Panc1 (cell line): ENCODE measurements at regions not wholly inside any gene's neighbourhood (a gene's known extent, or its start where the extent isn't known, plus 50 kb on each side); places are given as distances from the start of the nearest gene placed in this dataset.

Experiments
- ATAC-seq: fragments of 200-7000 bp; cut with Tn5 transposase; 2 replicates; pipeline ENCODE4 v1.9.1; 2020; ENCODE audit warnings: mild to moderate bottlenecking, moderate library complexity
- BruUV-seq: library from RNA; stranded (reverse); fragments of 400-500 nt; replicated peaks from 2 replicates; lab custom pipeline; 2021; lab: Mats Ljungman, UMichigan
- CTCF ChIA-PET: fragments of 300-600 bp; sonication (Branson Sonifier 250); formaldehyde crosslinking; loops from one replicate; lab custom pipeline; 2022; ENCODE audit warnings: antibody characterized with exemption; lab: Charles Lee
- POLR2A ChIA-PET: fragments of 300-600 bp; sonication (Branson Sonifier 250); formaldehyde crosslinking; loops from one replicate; lab custom pipeline; 2022; ENCODE audit warnings: antibody characterized with exemption; lab: Charles Lee
- DNase-seq: peaks from one replicate; pipeline ENCODE4 v3.0.0-alpha.2; 2010; ENCODE audit warnings: low read depth, low spot score
- H3K27ac ChIP-seq: 2 replicates; pipeline ENCODE4 v1.5.1; 2011; ENCODE audit warnings: mild to moderate bottlenecking, low read length, inconsistent platforms
- H3K27me3 ChIP-seq: fragments of 200-500 bp; sonication (Bioruptor generic); 2 replicates; pipeline ENCODE4 v1.6.0; 2014; ENCODE audit warnings: low read length, inconsistent platforms; ENCODE audit not compliant: control insufficient read depth, insufficient read depth
- H3K36me3 ChIP-seq: fragments of 200-500 bp; sonication (Bioruptor generic); 2 replicates; pipeline ENCODE4 v1.5.1; 2014; ENCODE audit warnings: inconsistent platforms, mild to moderate bottlenecking, low read length, moderate library complexity; ENCODE audit not compliant: control insufficient read depth, insufficient read depth
- H3K4me1 ChIP-seq: 2 replicates; pipeline ENCODE4 v1.5.1; 2011; ENCODE audit warnings: inconsistent platforms, mild to moderate bottlenecking, low read length, moderate library complexity; ENCODE audit not compliant: control insufficient read depth, insufficient read depth
- H3K4me3 ChIP-seq, 2 experiments: 2 replicates each; pipeline ENCODE4 v1.5.1; 2011 to 2012; ENCODE audit warnings: low read depth in 2 of 2, low read length in 2 of 2, mild to moderate bottlenecking in 2 of 2, inconsistent platforms in 1 of 2, moderate library complexity in 1 of 2
- H3K9me3 ChIP-seq: fragments of 200-500 bp; sonication (Bioruptor generic); 2 replicates; pipeline ENCODE4 v1.5.1; 2014; ENCODE audit warnings: low read depth, mild to moderate bottlenecking, inconsistent platforms, low read length, moderate library complexity; ENCODE audit not compliant: control insufficient read depth, insufficient read depth
- CTCF ChIP-seq: fragments of 450-650 bp; IDR thresholded peaks from 2 replicates; pipeline ENCODE4 v1.5.1; 2017; ENCODE audit warnings: mild to moderate bottlenecking
- POLR2AphosphoS5 ChIP-seq: IDR thresholded peaks from 2 replicates; pipeline ENCODE4 v1.6.1; 2012; ENCODE audit warnings: mild to moderate bottlenecking, low read depth, low read length, moderate library complexity
- REST ChIP-seq, 2 experiments: IDR thresholded peaks; 2 replicates each; pipeline ENCODE4 v1.6.1; 2011 to 2012; ENCODE audit warnings: low read depth in 2 of 2, control low read depth in 1 of 2, low read length in 1 of 2, mild to moderate bottlenecking in 1 of 2, moderate library complexity in 1 of 2; ENCODE audit not compliant: insufficient read depth in 1 of 2
- SIN3A ChIP-seq: IDR thresholded peaks from 2 replicates; pipeline ENCODE4 v1.6.1; 2012; ENCODE audit warnings: low read depth, mild to moderate bottlenecking, low read length, moderate library complexity, borderline replicate concordance; ENCODE audit not compliant: insufficient read depth
- TCF7L2 ChIP-seq: IDR thresholded peaks from 2 replicates; pipeline ENCODE4 v1.6.1; 2011; ENCODE audit warnings: mild to moderate bottlenecking, low read depth, low read length, inconsistent platforms
- in situ Hi-C: cut with HindIII; loops from 2 replicates; pipeline ENCODE4 v1.10.0; 2016; ENCODE audit warnings: low sequenced_read_pairs, low pct_unique_long_range_greater_than_20kb
- intact Hi-C: fragments of 100-400 bp; cut with micrococcal nuclease; formaldehyde crosslinking; loops from one replicate; pipeline ENCODE4 v1.10.0; 2022; ENCODE audit not compliant: unreplicated experiment

DNA sequence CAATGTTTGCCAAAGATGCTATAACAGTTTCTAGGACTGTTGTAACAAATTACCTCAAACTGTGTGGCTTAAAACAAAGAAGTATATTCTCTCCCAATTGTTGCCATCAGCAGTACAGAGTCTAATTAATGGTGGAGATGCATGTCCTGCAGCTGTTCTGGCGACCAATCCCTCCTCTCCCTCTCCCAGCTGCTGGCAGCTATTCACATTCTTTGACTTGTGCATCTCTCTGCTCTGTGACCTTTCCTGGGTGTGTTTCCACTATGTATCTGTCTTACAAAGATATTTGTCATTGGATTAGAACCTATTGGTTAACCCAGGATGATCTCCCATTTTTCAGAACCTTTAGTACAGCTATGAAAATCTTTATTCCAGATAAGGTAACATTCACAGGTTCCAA is 561.7 kb upstream of the POM121L12 start:
- TF ChIP-seq POLR2AphosphoS5 (no peak), CTCF (no peak), SIN3A (no peak), REST (IDR thresholded peaks at IDR 0.05; ENCODE audit: insufficient read depth in 1 of 2, low read depth in 2 of 2, low read length in 1 of 2) (no peak), TCF7L2 (no peak)
- ChIA-PET CTCF (no interaction called here), POLR2A (no interaction called here)
- in situ Hi-C loops (no loop called here), intact Hi-C loops (no loop called here)
- no peaks in the 10 kb centered on the region for H3K27me3 ChIP-seq
- H3K27ac ChIP-seq = no peak overlapping the region
- DNase-seq = no peak
- no peaks in the 10 kb centered on the region for H3K4me1 ChIP-seq
- no peak for ATAC-seq
- H3K9me3 ChIP-seq = no peaks in the 10 kb centered on the region
- H3K36me3 ChIP-seq = no peaks in the 10 kb centered on the region
- no TSS peak for BruUV-seq
- H3K4me3 ChIP-seq = no peak overlapping the region

GRCh38 chr7:52472006-52472620 is 563.3 kb upstream of the POM121L12 start:
- no TSS peak for BruUV-seq
- ChIA-PET POLR2A (no interaction called here), CTCF (no interaction called here)
- in situ Hi-C loops (no loop called here), intact Hi-C loops (no loop called here)
- Histone ChIP-seq H3K4me1 (no peaks in the 10 kb centered on the region), H3K4me3 (no peak overlapping the region), H3K27me3 (no peaks in the 10 kb centered on the region), H3K9me3 (no peaks in the 10 kb centered on the region), H3K27ac (no peak overlapping the region), H3K36me3 (no peaks in the 10 kb centered on the region)
- no peak for TF ChIP-seq POLR2AphosphoS5
- TF ChIP-seq REST (IDR thresholded peaks at IDR 0.05; ENCODE audit: insufficient read depth in 1 of 2, low read depth in 2 of 2, low read length in 1 of 2) = no peak
- no peak for TF ChIP-seq SIN3A
- no peak for TF ChIP-seq CTCF
- no peak for TF ChIP-seq TCF7L2
- DNase-seq (no peak), ATAC-seq (no peak)
